Cerebellar cortex (tissue), 1 donor: ENCODE measurements at regions not wholly inside any gene's neighbourhood (a gene's known extent, or its start where the extent isn't known, plus 50 kb on each side); places are given as distances from the start of the nearest gene placed in this dataset.

Experiments
- DNase-seq: peaks from one replicate; pipeline ENCODE4 v3.0.0-alpha.2; 2015; ENCODE audit warnings: low spot score

- DNase-seq, result no peak
Observed at GRCh38 chr10:118175148-118175547, 128.4 kb upstream of the RAB11FIP2 start.

- no peak for DNase-seq
Observed at GRCh38 chr10:118173296-118173695, 126.6 kb upstream of the RAB11FIP2 start.

GRCh38 chr10:118171861-118172260 is 125.1 kb upstream of the RAB11FIP2 start:
- no peak for DNase-seq

- DNase-seq, result no peak
Observed at GRCh38 chr10:118167056-118167700, 120.4 kb upstream of the RAB11FIP2 start.

GRCh38 chr10:118163217-118163616 is 116.5 kb upstream of the RAB11FIP2 start:
- DNase-seq, result no peak

- no peak for DNase-seq
Observed at GRCh38 chr10:118161461-118162246, 114.9 kb upstream of the RAB11FIP2 start.

- DNase-seq, result no peak
Observed at GRCh38 chr10:118153287-118153686, 106.5 kb upstream of the RAB11FIP2 start.

- DNase-seq, result no peak
Observed at GRCh38 chr10:118151461-118151860, 104.7 kb upstream of the RAB11FIP2 start.

- no peak for DNase-seq
Observed at GRCh38 chr10:118148247-118148646, 101.5 kb upstream of the RAB11FIP2 start.

GRCh38 chr10:118145256-118145655 is 98.5 kb upstream of the RAB11FIP2 start:
- DNase-seq, result no peak

GRCh38 chr10:118141471-118141870 is 94.7 kb upstream of the RAB11FIP2 start:
- DNase-seq, result no peak

- no peak for DNase-seq
Observed at GRCh38 chr10:118139321-118139720, 92.6 kb upstream of the RAB11FIP2 start.

- no peak for DNase-seq
Observed at GRCh38 chr10:118128675-118129074, 81.9 kb upstream of the RAB11FIP2 start.

GRCh38 chr10:118118716-118119115 is 72.0 kb upstream of the RAB11FIP2 start:
- no peak for DNase-seq

- DNase-seq, result no peak
Observed at GRCh38 chr10:118116715-118117449, 70.1 kb upstream of the RAB11FIP2 start.

GRCh38 chr10:118116362-118116714 is 69.6 kb upstream of the RAB11FIP2 start:
- no peak for DNase-seq

- DNase-seq, result no peak
Observed at GRCh38 chr10:118115701-118116100, 69.0 kb upstream of the RAB11FIP2 start.

GRCh38 chr10:118114992-118115391 is 68.3 kb upstream of the RAB11FIP2 start:
- no peak for DNase-seq

GRCh38 chr10:118112543-118113125 is 65.9 kb upstream of the RAB11FIP2 start:
- DNase-seq, result no peak

GRCh38 chr10:118110750-118111149 is 64.0 kb upstream of the RAB11FIP2 start:
- no peak for DNase-seq

GRCh38 chr10:118108194-118109026 is 61.7 kb upstream of the RAB11FIP2 start:
- DNase-seq, result no peak

- DNase-seq, result no peak
Observed at GRCh38 chr10:118107541-118107940, 60.8 kb upstream of the RAB11FIP2 start.
